IMR-90 (cell line): ENCODE measurements at regions not wholly inside any gene's neighbourhood (a gene's known extent, or its start where the extent isn't known, plus 50 kb on each side); places are given as distances from the start of the nearest gene placed in this dataset.

ENCODE experiments used
- CEBPB ChIP-seq: IDR thresholded peaks from 2 replicates; pipeline ENCODE4 v1.6.1; 2012; ENCODE audit warnings: low read depth, low read length, improper control_type of control experiment
- CTCF ChIP-seq: conservative IDR thresholded peaks from 2 replicates; pipeline ENCODE4 v1.5.1; 2012; ENCODE audit warnings: mild to moderate bottlenecking, low read depth, low read length, improper control_type of control experiment
- MAFK ChIP-seq: IDR thresholded peaks from 2 replicates; pipeline ENCODE4 v1.6.1; 2012; ENCODE audit warnings: low read depth, low read length, improper control_type of control experiment
- POLR2A ChIP-seq: IDR thresholded peaks from 2 replicates; pipeline ENCODE4 v1.6.1; 2012; ENCODE audit warnings: mild to moderate bottlenecking, low read depth, low read length
- RAD21 ChIP-seq: IDR thresholded peaks from 2 replicates; pipeline ENCODE4 v1.6.1; 2012; ENCODE audit warnings: low read length, improper control_type of control experiment
- RFX5 ChIP-seq: IDR thresholded peaks from 2 replicates; pipeline ENCODE4 v1.8.0; 2012; ENCODE audit warnings: low read depth, mild to moderate bottlenecking, low read length, moderate library complexity
- SMC3 ChIP-seq: fragments of 150-350 bp; IDR thresholded peaks from 2 replicates; pipeline ENCODE4 v1.6.1; 2016; ENCODE audit warnings: low read depth, mild to moderate bottlenecking, antibody characterized with exemption, low read length, moderate library complexity
- TF ChIP-seq, protein P1 (sequence below): fragments of 150-350 bp; IDR thresholded peaks from 2 replicates; pipeline ENCODE4 v1.6.1; 2016; ENCODE audit warnings: low read depth, mild to moderate bottlenecking, low read length, moderate library complexity, borderline replicate concordance

GRCh38 chr7:13293264-13294002 lies 606.0 kb downstream of the ARL4A start:
- no peak for TF ChIP-seq CTCF
- no peak for TF ChIP-seq MAFK
- TF ChIP-seq, protein P1, sequence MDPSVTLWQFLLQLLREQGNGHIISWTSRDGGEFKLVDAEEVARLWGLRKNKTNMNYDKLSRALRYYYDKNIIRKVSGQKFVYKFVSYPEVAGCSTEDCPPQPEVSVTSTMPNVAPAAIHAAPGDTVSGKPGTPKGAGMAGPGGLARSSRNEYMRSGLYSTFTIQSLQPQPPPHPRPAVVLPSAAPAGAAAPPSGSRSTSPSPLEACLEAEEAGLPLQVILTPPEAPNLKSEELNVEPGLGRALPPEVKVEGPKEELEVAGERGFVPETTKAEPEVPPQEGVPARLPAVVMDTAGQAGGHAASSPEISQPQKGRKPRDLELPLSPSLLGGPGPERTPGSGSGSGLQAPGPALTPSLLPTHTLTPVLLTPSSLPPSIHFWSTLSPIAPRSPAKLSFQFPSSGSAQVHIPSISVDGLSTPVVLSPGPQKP = no peak
- no peak for TF ChIP-seq SMC3
- no peak for TF ChIP-seq CEBPB
- no peak for TF ChIP-seq POLR2A
- no peak for TF ChIP-seq RAD21
- TF ChIP-seq RFX5 = no peak
